ENCODE measurements at regions not wholly inside any gene's neighbourhood (a gene's known extent, or its start where the extent isn't known, plus 50 kb on each side); places are given as distances from the start of the nearest gene placed in this dataset.
"Not testable (repeated sequence)": the region's sequence is repeated elsewhere in the genome, so short reads cannot be mapped to it uniquely, and the experiment has no call there.

DNA sequence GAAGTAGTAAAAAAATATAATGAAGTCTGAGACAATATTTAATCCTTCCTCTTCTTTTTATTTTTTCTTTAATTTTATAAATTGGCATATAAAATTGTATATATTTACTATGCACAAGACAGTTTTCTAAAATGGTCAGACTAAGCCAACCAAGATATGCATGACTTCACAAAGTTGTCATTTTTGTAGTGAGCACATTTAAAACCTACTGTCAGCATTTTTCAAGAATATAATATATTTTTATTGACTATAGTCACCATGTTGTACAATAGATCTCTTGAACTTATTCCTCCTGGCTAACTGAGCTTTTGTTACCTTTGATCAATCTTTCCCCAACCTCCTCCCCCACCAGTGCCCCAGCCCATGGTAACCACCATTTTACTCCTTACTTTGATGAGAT, 129.2 kb downstream of the ATP6V1G3 start:
- no peak for DNase-seq (ENCODE audit: low read depth)

DNA sequence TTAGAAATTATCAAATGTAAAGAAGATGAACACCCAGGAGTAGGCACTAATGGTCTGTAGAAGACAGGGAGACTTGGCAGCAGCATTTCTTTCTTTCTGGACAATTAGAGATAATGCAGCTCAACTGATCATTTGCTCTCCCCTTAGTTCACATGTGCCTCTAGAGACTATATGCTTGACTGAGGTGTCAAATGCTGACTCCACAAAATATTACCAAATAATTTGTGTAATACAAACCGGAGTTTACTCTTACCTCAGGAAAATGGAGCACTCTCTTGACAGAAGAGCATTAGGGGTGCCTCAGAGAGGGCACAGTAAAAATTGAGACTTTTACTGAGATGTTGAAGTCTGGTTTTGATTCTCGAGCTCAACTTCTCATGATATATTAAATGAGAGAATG, 131.8 kb downstream of the ATP6V1G3 start:
- no peak for DNase-seq (ENCODE audit: low read depth)

DNA sequence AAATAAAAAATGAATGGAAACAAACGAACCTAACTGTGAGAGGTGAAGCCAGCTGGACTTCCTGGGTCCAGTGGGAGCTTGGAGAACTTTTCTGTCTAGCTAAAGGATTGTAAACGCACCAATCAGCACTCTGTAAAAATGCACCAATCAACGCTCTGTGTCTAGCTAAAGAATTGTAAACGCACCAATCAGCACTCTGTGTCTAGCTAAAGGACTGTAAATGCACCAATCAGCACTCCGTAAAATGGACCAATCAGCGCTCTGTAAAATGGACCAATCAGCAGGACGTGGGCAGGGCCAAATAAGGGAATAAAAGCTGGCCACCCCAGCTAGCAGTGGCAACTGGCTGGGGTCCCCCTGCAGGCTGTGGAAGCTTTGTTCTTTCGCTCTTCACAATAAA, 135.8 kb downstream of the ATP6V1G3 start:
- DNase-seq (ENCODE audit: low read depth) = not testable (repeated sequence)

DNA sequence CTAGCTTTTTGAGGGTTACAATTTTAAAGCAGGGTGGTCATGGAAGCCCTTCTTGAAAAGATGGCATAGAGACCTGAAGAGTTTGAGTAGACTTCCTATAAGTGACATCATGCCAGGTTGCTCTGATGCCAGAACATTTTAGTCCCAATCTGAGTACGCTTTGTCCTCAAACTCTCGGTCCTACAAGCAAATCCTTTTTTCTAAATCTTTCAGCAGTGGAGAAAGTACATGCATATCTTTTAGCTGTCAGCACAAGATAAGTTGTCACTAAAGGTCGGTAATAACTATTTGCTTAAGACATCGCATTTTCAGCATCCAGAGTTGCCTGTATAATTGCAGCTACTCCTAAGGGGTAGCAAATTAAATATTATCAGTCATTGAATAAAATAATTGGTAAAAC, 140.4 kb downstream of the ATP6V1G3 start:
- no peak for DNase-seq (ENCODE audit: low read depth)

DNA sequence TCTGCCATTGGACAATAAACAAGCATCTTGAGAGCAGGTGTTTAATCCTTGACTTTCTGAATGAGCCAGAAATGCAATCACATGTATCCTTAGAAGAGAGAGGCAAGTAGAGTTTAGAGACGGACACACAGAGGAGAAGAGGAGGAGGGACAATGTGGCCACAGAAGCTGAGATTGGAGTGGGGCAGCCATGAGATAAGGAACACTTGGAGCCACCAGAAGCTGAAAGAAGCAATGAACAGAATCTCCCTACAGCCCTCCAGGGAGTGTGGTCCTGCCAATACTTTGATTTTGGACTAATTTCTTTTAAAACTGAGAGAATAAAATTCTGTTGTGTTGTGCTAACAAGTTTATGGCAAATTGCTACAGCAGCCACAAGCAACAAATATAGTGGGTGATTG, 141.0 kb downstream of the ATP6V1G3 start:
- DNase-seq (ENCODE audit: low read depth) = no peak

DNA sequence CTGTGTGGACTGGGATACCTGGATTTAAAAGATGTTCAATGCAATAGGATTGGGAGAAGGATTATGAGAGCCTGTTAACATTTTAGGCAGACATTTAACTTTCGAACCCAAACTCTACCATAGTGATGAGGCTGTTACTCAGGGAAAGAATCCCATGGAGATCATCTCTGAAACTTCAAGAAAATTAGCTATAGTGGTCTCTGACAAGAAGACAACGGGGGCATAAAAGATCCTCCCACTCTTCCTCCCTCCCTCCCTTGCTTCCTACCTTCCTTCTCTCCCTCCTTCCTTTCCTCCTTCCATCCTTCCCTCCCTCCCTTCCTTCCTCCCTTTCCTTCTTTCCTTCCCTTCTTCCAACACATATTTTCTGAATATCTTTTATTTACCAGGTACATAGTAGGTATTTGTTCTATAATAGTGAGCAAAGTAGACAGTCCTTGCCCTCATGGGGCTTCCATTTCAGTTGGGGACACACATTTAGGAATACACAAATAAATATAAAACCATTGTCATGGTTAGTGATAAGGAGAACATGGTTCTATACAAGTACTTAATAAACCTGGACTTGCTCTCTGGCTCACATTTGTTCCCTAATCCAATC, 143.2 kb downstream of the ATP6V1G3 start:
- no peak for DNase-seq (ENCODE audit: low read depth)

DNA sequence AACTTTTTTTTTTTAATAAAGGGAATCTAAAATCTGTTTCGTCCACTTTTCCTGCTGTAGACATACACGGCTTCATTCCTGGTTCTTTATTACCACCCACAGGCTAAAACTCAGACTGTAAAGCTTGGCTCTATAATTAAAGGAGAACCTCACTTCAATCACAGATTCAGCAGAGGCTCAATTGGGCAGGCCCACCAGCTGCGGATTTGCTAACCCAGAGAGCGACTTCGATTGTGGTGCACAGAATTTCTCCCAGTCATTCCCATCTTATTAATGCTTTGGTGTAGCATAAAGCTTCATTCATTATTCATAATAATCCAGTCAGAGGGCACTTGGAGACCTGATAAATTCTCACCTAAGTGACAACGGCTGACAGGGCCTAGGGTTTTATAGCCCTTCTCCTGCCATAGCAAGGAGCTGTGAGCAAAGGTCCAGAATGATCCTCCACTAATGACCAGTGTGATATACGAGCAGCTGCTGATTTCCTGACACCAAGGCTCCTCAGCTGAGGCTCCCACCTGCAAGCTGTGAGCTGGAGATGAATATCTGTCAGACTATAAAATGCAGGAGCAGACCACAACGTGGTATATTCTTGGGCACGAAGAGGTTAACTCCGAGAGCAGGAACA, 149.0 kb downstream of the ATP6V1G3 start:
- DNase-seq (ENCODE audit: low read depth) = no peak

DNA sequence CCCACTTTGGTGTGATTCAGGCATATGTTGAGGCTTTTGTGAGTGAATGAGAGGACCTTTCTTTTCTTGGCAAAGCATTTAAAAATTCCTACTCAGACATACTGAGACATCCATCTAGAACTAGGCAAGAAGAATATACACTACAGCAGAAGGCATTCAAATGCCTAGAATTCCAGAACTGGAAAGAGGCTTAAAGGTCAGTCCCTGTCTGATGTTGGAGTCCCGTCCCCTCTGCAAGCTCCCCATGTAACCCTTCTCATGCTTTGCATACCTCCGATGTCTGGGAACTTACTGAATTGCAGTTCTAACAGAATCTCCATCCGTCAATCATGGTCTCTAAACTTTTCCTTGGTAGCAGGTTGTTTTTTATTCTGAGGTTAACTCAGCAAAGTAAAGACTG, 152.9 kb downstream of the ATP6V1G3 start:
- DNase-seq (ENCODE audit: low read depth) = no peak

DNA sequence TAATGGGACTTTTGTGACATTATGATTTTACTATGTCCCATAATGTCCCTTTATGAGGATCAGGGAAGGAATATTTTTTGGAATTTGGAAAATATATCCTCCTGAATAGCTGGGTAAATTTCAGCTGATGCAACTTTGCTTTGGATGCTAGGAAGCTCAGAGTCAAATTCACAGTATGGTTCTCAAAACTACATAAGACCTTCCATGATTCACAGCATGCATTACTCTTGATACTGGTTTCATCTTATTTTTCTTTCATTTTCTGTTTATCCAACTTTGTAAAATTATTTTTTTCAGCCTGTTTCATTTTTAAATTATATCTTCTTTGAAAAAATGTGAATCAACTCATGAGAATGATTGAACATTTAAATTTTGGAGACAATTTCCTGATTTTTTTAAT, 160.2 kb downstream of the ATP6V1G3 start:
- no peak for DNase-seq (ENCODE audit: low read depth)

DNA sequence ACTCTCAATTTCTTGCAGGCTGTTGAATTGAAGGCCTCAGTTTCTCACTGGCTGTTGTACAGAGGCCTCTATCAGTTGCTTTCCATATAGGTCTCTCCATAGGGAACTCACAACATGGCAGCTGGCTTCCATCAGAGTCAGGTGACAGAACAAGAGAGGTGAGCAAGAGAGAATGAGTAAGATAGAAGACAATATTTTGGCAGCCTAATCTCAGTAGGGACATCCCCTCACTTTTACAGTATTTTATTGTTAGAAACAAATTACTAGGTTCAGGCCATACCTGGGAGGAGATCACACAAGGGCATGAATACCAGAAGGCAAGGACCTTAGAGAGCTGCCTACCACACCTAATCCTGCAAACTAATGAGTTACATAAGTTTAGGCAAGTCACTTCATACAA, 162.8 kb downstream of the ATP6V1G3 start:
- DNase-seq (ENCODE audit: low read depth) = no peak

DNA sequence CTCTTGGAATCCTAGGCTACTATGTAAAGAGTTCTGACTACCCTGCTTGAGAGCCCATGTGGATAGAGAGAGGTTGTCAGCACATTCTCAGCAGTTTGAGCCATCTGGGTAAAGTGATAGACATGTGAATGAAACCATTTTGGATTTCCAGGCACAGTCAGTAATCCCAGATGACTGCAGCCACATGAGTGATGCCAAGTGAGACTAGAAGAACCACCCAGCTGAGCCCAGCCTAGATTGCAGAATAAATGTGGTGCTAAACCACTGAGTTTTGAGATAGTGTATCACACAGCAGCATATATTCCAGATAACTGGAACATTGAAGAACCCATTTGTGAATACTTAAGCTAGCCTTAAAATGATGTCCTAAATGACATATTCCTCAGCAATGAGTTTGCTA, 166.2 kb downstream of the ATP6V1G3 start:
- DNase-seq (ENCODE audit: low read depth) = no peak

DNA sequence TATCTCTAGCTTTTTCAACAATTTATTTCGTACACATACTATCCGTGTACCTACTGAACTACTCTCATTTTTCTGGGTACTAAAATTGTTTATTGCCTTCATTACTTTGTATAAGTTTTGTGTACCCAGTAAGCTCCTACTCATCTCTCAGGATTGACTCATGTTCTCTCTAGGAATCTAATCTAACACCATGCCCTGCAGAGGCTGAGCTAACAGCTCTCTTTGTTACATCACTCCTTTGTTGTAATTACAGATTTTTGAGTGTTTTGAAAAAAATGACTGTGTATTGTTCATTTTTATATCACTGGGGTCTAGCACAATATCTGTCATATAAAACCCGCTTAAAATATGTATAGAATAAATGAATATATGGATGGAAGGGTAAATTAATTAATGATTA, 167.1 kb downstream of the ATP6V1G3 start:
- no peak for DNase-seq (ENCODE audit: low read depth)

Data from stimulated activated CD4-positive, alpha-beta T cell treated with anti-CD3 and anti-CD28 coated beads, Interleukin-2, amount 100 ng/mL, for 4 hours (primary cell).